ENCODE measurements at regions not wholly inside any gene's neighbourhood (a gene's known extent, or its start where the extent isn't known, plus 50 kb on each side); places are given as distances from the start of the nearest gene placed in this dataset.

GRCh38 chr2:194735837-194736542, 921.0 kb upstream of the SLC39A10 start:
- RAD21 ChIA-PET (ENCODE audit: low non-redundant PET in 1 of 2, low total read pairs in 2 of 2, uncharacterized antibody in 2 of 2, unreplicated experiment in 2 of 2): no interaction called here
- H3K9me3 ChIP-seq (ENCODE audit: control insufficient read depth in 1 of 2, insufficient read depth in 1 of 2, low read depth in 1 of 2, low read length in 2 of 2): no peaks in the 10 kb centered on the region
- no peak for ATAC-seq
- no TSS peak for BruUV-seq (replicated peaks)
- H3K27ac ChIP-seq (ENCODE audit: low read depth, low read length): no peak overlapping the region
- CTCF ChIA-PET: no interaction called here
- no peak for TF ChIP-seq EZH2phosphoT487 (IDR thresholded peaks at IDR 0.05; ENCODE audit: borderline replicate concordance)
- TF ChIP-seq RAD21 (IDR thresholded peaks at IDR 0.05; ENCODE audit: low read depth): no peak
- TF ChIP-seq JUND (IDR thresholded peaks at IDR 0.05): no peak
- TF ChIP-seq SIN3A (IDR thresholded peaks at IDR 0.05; ENCODE audit: low read depth): no peak
- TF ChIP-seq MAX (IDR thresholded peaks at IDR 0.05): no peak
- TF ChIP-seq SRF (IDR thresholded peaks at IDR 0.05; ENCODE audit: low read depth): no peak
- TF ChIP-seq CBX3 (IDR thresholded peaks at IDR 0.05; ENCODE audit: low read depth): no peak
- no peak for TF ChIP-seq EZH2 (IDR thresholded peaks at IDR 0.05)
- no peak for TF ChIP-seq FOSL1 (IDR thresholded peaks at IDR 0.05; ENCODE audit: low read depth)
- no peak for TF ChIP-seq TCF7L2 (IDR thresholded peaks at IDR 0.05; ENCODE audit: borderline replicate concordance, extremely low read depth, insufficient read depth, insufficient read length)
- TF ChIP-seq ZBTB33 (IDR thresholded peaks at IDR 0.05; ENCODE audit: extremely low read depth, insufficient replicate concordance, low read length): no peak
- POLR2A ChIA-PET: no interaction called here
- no peaks in the 10 kb centered on the region for H4K20me1 ChIP-seq (ENCODE audit: insufficient read depth)
- H3K79me2 ChIP-seq (ENCODE audit: insufficient read depth, low read length): no peaks in the 10 kb centered on the region
- no peaks in the 10 kb centered on the region for H3K27me3 ChIP-seq (ENCODE audit: insufficient read depth, low read length)
- H3K9me2 ChIP-seq (ENCODE audit: insufficient read depth): peaks cover 3% of the 10 kb centered on the region; the same call in 1 of the 2 replicates
- DNase-seq (ENCODE audit: low read depth, low spot score): no peak
- H3K4me1 ChIP-seq (ENCODE audit: control insufficient read depth in 1 of 2, insufficient read depth in 2 of 2, low read length in 2 of 2): no peaks in the 10 kb centered on the region
- H3K4me3 ChIP-seq (replicated peaks in 1 of 2; ENCODE audit: low read depth in 1 of 2, low read length in 2 of 2): no peak overlapping the region
- H3K36me3 ChIP-seq (ENCODE audit: control insufficient read depth in 1 of 2, insufficient read depth in 2 of 2, low read length in 2 of 2): no peaks in the 10 kb centered on the region
- H2AFZ ChIP-seq (ENCODE audit: low read depth, low read length, poor library complexity, severe bottlenecking): no peak overlapping the region
- intact Hi-C loops (cut with micrococcal nuclease): no loop called here
- no peak overlapping the region for H3K4me2 ChIP-seq (ENCODE audit: low read length)
- H3K9ac ChIP-seq (ENCODE audit: low read length): no peak overlapping the region

Measured in HCT116 (cell line).